Bone marrow (tissue), 2 donors: ENCODE measurements at regions not wholly inside any gene's neighbourhood (a gene's known extent, or its start where the extent isn't known, plus 50 kb on each side); places are given as distances from the start of the nearest gene placed in this dataset.
A peak's percentile ranks its signal among the peaks of the same experiment; 100 is the strongest.

Experiments used
- DNase-seq, 2 donors: peaks; one replicate each; lab custom pipeline; 2025; lab: John Stamatoyannopoulos, UW

- DNase-seq: no peak
These were observed 328.0 kb upstream of the B3GALT2 start for GRCh38 chr1:193514397-193514796.

GRCh38 chr1:193513032-193513431, 326.6 kb upstream of the B3GALT2 start:
- DNase-seq: no peak

- DNase-seq: no peak
These were observed 318.5 kb upstream of the B3GALT2 start for GRCh38 chr1:193504920-193505319.

- no peak for DNase-seq
These were observed 311.8 kb upstream of the B3GALT2 start for GRCh38 chr1:193498088-193498655.

GRCh38 chr1:193494368-193494767, 308.0 kb upstream of the B3GALT2 start:
- DNase-seq: no peak

GRCh38 chr1:193489191-193489590, 302.8 kb upstream of the B3GALT2 start:
- DNase-seq: no peak

GRCh38 chr1:193487722-193488121, 301.3 kb upstream of the B3GALT2 start:
- DNase-seq: no peak

- DNase-seq: no peak
These were observed 300.3 kb upstream of the B3GALT2 start for GRCh38 chr1:193486671-193487229.

- DNase-seq: no peak
These were observed 294.3 kb upstream of the B3GALT2 start for GRCh38 chr1:193480755-193481154.

GRCh38 chr1:193479187-193479586, 292.8 kb upstream of the B3GALT2 start:
- no peak for DNase-seq

GRCh38 chr1:193476748-193477147, 290.3 kb upstream of the B3GALT2 start:
- no peak for DNase-seq

- no peak for DNase-seq
These were observed 287.5 kb upstream of the B3GALT2 start for GRCh38 chr1:193473932-193474331.

GRCh38 chr1:193472838-193473398, 286.5 kb upstream of the B3GALT2 start:
- DNase-seq: no peak

GRCh38 chr1:193472430-193472829, 286.0 kb upstream of the B3GALT2 start:
- no peak for DNase-seq

GRCh38 chr1:193471981-193472380, 285.6 kb upstream of the B3GALT2 start:
- DNase-seq: no peak

- DNase-seq: no peak
These were observed 277.0 kb upstream of the B3GALT2 start for GRCh38 chr1:193463326-193463932.

- DNase-seq: peak in 1 of 2 donors; percentile 58
These were observed 276.4 kb upstream of the B3GALT2 start for GRCh38 chr1:193462629-193463320.

- DNase-seq: no peak
These were observed 272.2 kb upstream of the B3GALT2 start for GRCh38 chr1:193458628-193459027.

GRCh38 chr1:193457676-193458075, 271.3 kb upstream of the B3GALT2 start:
- no peak for DNase-seq

- no peak for DNase-seq
These were observed 270.4 kb upstream of the B3GALT2 start for GRCh38 chr1:193456811-193457280.

- DNase-seq: no peak
These were observed 265.2 kb upstream of the B3GALT2 start for GRCh38 chr1:193451606-193452005.

- no peak for DNase-seq
These were observed 264.6 kb upstream of the B3GALT2 start for GRCh38 chr1:193451001-193451400.
